A673 (cell line): ENCODE measurements at regions not wholly inside any gene's neighbourhood (a gene's known extent, or its start where the extent isn't known, plus 50 kb on each side); places are given as distances from the start of the nearest gene placed in this dataset.

ENCODE experiments used
- CTCF ChIP-seq: fragments of 300-800, 200-600 bp; sonication (generic); conservative IDR thresholded peaks from 2 replicates; pipeline ENCODE4 v1.5.1; 2017; ENCODE audit warnings: low read depth, mild to moderate bottlenecking, antibody characterized with exemption, low read length, moderate library complexity, mixed read lengths
- EZH2 ChIP-seq: fragments of 200-600 bp; sonication (generic); IDR thresholded peaks from 2 replicates; pipeline ENCODE4 v1.6.1; 2017; ENCODE audit warnings: borderline replicate concordance, low read depth, mild to moderate bottlenecking, mixed read lengths, antibody characterized with exemption, low read length; ENCODE audit not compliant: poor library complexity, severe bottlenecking

- TF ChIP-seq CTCF: no peak
- no peak for TF ChIP-seq EZH2
Measured at GRCh38 chr9:38195737-38196161, 126.7 kb upstream of the SHB start.
